ENCODE measurements at regions not wholly inside any gene's neighbourhood (a gene's known extent, or its start where the extent isn't known, plus 50 kb on each side); places are given as distances from the start of the nearest gene placed in this dataset.
"Not testable (repeated sequence)": the region's sequence is repeated elsewhere in the genome, so short reads cannot be mapped to it uniquely, and the experiment has no call there.

DNA sequence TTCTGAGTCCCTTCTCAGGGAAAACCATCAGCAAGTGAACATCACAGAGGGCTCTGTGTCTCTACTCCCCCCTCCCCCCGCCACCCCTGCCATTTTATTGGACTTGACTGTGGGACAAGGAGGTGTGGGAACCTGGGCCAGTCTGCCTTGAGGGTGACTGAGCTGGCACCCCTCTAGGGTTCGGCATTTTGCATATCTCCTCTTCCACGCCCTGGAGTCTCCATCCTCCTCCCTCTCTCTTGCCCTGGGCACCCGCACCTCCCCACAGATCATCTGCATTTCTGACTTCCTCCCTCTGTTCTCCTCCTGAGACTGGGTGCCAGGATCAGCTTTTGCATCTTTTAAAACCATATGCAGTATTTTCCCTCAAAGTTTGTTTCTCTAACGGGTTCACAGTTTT lies 107.1 kb upstream of the ERRFI1 start:
- in situ Hi-C loops (cut with MboI; ENCODE audit: low pct_unique_long_range_greater_than_20kb, low sequenced_read_pairs): no loop called here
- DNase-seq: no peak

DNA sequence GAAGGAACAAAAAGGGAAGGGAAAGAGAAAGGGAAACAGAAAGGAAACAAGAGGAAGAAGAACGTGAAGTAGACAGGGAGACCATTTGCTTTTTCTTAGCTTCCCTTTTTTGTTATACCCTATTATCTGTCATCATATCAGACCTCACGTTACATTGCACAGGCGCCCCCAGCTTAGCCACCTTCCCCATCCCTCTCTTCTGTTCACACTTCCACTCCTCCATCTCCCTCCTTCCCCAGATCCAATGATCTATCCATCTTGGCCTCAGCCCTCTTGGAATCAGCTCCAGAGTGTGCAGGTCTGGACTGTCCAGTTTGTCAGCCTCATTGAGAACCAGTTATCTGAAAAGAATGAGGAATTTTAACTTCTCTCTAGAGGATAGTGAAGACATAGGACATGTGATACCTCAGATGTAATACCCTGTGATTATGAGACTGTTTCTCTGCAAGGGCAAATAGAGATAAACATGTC lies 101.1 kb upstream of the ERRFI1 start:
- in situ Hi-C loops (cut with MboI; ENCODE audit: low pct_unique_long_range_greater_than_20kb, low sequenced_read_pairs): no loop called here
- no peak for DNase-seq

DNA sequence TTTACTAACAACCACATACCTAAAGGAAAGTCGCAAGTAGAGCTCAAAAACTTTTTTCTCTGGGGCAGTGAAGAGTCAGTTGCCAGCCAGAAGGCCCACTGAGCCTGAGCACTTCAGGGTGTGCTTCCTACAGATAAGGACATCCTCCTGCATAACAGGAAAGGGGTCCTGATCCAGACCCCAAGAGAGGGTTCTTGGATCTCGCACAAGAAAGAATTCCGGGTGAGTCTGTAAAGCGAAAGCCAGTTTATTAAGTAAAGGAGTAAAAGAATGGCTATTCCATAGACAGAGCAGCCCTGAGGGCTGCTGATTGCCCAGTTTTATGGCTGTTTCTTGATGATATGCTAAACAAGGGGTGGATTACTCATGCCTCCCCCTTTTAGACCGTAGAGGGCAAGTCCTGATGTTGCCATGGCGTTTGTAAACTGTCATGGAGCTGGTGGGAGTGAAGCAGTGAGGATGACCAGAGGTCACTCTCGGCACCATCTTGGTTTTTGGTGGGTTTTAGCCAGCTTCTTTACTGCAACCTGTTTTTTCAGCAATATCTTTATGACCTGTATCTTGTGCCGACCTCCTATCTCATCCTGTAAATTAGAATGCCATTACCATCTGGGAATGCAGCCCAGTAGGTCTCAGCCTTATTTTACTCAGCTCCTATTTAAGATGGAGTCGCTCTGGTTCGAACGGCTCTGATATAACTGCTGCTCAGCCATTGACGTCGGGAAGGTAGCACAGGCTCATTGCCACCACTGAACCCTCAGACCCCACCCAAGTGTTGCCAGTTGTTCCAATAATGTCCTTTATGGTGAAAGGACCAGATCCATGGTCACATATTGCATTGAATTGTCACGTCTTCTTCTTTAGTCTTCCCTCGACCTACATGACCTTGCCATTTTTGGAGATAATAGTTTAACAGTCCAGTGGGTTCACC lies 96.6 kb upstream of the ERRFI1 start:
- DNase-seq: no peak
- in situ Hi-C loops (cut with MboI; ENCODE audit: low pct_unique_long_range_greater_than_20kb, low sequenced_read_pairs): no loop called here

DNA sequence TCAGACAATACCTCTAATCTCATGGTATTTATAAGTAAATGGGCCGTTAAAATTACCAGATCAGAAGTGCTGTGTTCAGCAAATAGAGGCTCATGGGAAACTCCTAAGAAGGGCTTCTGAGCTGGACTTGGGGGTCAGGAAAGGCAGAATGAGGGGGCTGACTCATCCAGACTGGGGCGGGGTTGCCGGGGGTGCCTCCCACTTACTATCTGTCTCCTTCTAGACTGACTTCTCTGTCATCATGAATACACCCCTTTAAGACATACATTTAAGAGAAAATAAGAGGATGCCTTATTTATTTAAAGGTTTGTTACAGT lies 96.0 kb upstream of the ERRFI1 start:
- DNase-seq: no peak
- in situ Hi-C loops (cut with MboI; ENCODE audit: low pct_unique_long_range_greater_than_20kb, low sequenced_read_pairs): no loop called here

DNA sequence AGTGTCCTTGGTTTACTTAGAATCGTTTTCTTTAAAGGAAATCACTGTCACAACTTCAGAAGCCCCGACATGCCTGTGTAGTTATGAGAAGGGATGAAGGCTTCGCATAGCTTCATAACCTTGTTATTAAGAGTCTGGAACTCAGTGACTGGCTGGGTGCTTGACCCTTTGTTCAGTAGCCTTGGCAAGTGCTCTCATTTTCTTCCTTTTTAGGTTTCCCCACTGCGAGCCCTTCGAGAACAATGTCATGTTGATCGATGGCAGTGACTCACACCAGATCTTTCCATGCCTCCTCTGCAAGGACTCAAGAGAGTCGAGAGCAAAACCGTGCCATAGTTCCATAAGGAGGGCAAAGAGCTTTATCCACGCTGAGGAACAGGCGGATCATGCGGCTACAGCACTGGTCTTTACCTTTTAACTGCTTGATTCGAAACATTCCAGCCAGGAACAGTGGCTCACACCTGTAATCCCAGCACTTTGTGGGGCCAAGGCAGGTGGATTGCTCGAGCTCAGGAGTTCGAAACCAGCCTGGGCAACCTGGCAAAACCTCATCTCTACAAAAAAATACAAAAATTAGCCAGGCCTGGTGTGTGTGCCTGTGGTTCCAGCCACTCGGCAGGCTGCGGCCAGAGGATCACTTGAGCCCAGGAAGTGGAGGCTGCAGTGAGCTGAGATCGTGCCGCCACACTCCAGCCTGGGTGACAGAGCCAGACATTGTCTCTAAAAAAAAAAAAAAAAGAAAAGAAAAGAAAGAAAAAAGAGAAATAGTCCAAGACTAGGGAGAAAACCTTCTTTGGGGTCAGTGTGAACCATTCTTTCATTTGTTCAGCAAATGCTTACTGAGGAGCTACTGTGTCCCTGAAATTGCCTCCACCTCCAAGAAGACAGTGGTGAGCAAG lies 95.4 kb upstream of the ERRFI1 start:
- no peak for DNase-seq
- in situ Hi-C loops (cut with MboI; ENCODE audit: low pct_unique_long_range_greater_than_20kb, low sequenced_read_pairs): no loop called here

DNA sequence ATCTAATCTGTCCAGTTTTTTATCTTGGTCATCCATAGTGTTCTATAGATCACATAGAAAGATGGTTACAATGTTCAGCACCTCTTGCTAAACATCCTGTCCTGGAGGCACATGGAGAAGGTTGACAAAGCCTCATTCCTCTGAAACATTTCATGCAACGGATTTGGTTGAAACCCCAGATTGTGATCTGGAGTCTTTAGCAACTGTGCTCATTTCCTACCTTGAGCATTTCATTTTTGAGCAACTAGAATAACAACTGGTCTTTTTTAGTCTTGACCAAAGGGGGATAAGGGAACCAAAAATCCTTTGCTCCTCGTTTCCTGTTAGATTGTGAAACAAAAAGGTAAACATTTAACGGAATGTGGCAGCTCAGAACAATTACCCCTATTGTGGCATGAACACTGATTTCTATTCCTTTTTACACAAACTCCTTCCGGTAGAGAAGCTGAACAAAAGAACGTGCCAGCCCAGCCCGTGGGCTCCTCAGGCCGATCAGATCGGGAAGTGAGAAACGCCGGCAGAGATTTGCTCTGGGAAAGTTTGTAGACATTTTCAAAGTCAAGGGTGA lies 94.7 kb upstream of the ERRFI1 start:
- in situ Hi-C loops (cut with MboI; ENCODE audit: low pct_unique_long_range_greater_than_20kb, low sequenced_read_pairs): no loop called here
- DNase-seq: no peak

DNA sequence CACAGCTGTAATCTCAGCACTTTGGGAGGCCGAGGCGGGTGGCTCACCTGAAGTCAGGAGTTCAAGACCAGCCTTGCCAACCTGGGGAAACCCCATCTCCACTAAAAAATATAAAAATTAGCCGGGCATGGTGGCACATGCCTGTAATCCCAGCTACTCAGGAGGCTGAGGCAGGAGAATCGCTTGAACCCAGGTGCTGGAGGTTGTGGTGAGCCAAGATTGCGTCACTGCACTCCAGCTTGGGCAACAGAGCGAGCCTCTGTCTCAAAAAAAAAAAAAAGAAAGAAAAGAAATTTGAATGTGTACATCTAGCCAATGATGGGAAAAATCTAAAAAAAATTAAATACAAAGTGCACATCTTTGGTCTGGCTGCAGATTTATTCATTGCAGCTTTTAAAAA lies 92.6 kb upstream of the ERRFI1 start:
- in situ Hi-C loops (cut with MboI; ENCODE audit: low pct_unique_long_range_greater_than_20kb, low sequenced_read_pairs); DNase-seq: not testable (repeated sequence)

DNA sequence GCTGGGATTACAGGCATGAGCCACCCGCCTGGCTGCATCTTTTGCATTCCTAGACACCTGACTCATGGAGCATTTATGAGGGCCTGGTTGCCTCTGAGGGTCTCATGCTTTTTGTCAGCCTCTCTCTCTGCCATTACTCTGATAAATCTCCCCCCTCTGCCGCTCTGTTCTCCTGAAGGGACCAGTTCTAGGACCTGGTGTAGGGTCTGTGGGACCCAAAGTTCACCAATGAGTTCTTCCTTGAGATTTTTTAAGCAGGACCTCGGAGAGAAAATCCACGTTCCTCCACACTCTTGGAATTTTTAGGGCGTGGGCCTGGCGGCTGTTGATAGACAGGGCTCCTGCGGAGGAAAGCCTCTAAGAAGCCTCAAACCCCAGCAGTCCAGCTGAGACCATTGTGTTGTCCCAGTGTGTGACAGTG lies 91.9 kb upstream of the ERRFI1 start:
- DNase-seq: no peak
- in situ Hi-C loops (cut with MboI; ENCODE audit: low pct_unique_long_range_greater_than_20kb, low sequenced_read_pairs): no loop called here

DNA sequence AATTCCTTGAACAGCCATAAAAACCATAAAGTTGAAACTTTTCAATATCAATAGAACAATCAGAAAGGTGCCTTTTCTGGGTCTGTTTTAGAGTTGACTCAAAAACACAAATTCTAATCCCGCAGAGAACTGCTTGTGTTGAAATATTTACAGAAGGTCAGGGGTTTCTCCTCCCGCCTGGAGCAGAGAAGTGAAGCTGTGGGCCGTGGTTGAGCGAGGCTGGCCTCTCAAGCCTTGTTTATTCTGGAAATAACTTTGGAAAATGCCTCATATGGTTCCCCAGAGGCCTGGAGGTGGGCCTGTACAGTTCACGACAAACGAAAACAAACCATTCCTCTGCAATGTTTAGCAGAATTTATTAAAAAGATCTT lies 90.8 kb upstream of the ERRFI1 start:
- DNase-seq: no peak

DNA sequence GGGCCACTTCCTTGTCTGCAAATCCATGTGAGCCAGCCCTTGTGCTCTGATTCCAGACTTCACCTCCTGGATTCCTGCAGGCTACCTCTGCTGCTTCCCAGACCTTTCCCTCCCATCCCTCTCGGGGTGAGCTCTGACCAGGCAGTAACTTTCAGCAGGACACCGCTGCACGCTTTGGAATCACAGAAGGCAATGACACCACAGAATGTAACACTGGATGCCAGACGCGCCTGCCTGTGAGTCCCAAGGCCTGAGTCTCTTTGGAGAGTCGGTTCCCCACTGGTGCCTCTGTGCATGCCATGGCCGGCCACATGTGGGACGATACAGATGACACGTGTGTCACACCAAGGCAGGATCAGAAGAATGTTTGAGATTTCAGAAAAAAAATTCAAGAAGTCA lies 89.7 kb upstream of the ERRFI1 start:
- in situ Hi-C loops (cut with MboI; ENCODE audit: low pct_unique_long_range_greater_than_20kb, low sequenced_read_pairs): no loop called here
- no peak for DNase-seq

More for the DNA sequence above, 90.8 kb upstream of the ERRFI1 start:
- in situ Hi-C loops (cut with MboI; ENCODE audit: low pct_unique_long_range_greater_than_20kb, low sequenced_read_pairs): no loop called here

DNA sequence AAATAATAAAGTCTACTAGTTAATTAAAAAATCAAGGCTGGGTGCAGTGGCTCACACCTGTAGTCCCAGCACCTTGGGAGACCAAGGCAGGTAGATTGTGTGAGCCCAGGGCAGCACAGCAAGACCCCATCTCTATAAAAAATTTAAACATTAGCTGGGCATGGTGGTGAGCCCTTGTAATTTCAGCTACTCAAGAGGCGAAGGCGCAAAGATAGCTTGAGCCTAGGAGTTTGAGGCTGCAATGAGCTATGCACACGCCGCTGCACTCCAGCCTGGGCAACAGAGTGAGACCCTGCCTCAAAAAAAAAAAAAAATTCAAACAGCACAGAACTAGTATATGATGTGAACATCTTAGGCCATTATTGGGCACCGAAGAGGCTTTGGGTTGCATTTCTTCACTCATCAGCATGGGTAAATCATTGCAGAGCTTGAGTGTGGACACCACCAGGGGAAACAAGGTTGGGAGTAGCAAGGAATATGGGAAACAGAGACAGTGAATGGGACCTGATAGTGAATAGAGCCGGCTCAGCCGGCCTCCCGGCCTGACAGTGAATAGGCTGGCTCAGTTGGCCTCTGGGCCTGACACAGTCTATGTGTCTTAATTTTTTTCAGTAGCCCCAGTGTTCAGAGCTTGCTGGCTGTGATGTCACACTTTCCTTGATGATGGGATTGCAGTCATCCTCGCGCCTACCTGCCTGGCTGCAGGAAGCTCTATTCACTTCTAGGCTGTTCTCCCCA lies 89.1 kb upstream of the ERRFI1 start:
- no peak for DNase-seq
- in situ Hi-C loops (cut with MboI; ENCODE audit: low pct_unique_long_range_greater_than_20kb, low sequenced_read_pairs): no loop called here

DNA sequence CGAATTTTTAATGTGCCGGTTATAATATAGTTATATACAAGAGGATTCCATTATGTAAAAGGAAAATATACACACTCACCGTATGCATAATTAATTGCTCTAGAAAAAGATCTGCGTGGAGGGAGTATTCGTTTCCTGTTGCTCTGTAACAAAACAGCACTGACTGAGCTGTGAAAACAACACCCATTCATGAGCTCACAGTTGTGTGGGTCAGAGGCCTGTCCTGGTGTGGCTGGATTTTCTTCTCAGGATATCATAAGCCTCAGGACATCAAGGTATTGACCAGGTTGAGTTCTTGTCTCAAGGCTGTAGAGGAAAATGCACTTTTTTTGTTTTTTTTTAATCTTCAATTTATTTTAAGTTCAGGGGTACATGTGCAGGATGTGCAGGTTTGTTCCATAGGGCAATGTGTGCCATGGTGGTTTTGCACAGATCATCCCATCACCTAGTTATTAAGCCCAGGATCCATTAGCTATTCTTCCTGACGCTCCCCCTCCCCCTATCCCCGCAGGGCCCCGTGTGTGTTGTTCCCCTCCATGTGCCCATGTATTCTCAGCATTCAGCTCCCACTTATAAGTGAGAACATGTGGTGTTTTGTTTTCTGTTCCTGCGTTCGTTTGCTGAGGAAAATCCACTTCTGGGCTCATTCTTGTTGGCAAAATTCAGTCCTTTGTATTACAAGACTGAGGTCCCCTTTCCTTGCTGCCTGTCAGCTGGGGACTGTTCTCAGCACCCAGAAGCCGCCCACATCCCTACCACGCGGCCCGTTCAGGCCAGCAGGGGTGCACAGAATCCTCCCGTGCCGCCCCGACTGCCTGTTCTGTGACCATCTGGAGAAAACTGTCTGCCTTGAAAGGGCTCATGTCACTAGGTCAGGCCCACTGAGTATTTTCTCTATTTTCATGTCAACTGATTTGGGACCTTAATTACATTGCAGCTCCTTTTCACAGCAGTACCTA lies 87.4 kb upstream of the ERRFI1 start:
- DNase-seq: no peak
- in situ Hi-C loops (cut with MboI; ENCODE audit: low pct_unique_long_range_greater_than_20kb, low sequenced_read_pairs): no loop called here

DNA sequence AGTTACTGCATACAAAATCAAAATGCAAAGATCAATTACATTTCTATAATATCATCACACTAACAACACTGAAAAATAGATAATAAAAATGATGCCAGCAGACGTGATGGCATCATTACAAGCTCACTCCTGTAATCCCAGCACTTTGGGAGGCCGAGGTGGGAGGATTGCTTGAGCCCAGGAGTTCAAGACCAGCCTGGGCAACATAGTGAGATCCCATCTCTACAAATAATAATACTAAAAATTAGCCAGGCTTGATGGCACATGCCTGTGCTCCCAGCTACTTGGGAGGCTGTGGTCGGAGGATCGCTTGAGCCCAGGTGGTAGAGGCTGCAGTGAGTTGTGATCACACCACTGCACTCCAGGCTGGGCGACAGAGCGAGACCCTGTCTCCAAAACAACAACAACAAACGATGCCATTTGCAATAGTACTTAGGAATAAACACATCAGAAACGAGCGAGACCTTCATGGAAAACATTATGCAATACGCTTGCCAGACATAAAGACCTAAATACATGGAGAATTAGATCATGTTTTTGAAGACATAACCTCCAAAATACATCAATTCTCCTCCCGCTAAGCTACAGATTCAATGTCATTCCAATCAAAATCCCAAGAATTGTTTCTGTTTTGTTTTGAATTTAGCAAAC lies 86.6 kb upstream of the ERRFI1 start:
- in situ Hi-C loops (cut with MboI; ENCODE audit: low pct_unique_long_range_greater_than_20kb, low sequenced_read_pairs): no loop called here

DNA sequence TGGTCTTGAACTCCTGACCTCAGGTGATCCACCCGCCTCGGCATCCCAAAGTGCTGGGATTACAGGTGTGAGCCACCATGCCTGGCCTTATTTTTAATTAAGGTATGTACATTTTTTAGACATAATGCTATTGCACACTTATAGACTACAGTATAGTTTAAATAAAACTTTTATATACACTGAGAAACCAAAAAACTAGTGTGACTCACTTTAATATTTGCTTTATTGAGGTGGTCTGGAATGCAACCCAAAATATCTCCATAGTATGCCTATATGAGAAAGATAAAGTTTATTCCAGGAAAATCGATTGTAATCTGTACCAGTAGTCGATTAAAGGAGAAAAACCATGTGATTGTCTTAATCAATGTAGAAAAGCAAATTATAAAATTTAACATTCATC lies 85.5 kb upstream of the ERRFI1 start:
- no peak for DNase-seq
- in situ Hi-C loops (cut with MboI; ENCODE audit: low pct_unique_long_range_greater_than_20kb, low sequenced_read_pairs): no loop called here

More for the DNA sequence above, 86.6 kb upstream of the ERRFI1 start:
- DNase-seq: no peak

DNA sequence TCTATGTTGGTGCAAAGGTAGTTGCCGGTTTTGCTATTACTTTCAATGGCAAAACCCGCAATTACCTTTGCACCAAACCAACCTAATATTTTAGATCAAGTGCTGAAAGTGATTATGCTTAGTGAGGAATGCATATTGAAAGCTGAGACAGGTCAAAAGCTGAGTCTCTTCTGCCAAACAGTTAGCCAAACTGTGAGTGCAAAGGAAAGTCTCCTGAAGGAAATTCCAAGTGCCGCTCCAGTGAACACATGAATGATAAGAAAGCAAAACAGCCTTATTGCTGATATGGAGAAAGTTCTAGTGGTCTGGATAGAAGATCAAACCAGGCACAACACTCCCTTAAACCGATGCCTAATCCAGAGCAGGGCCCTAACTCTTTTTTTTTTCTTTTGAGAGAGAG lies 83.1 kb upstream of the ERRFI1 start:
- in situ Hi-C loops (cut with MboI; ENCODE audit: low pct_unique_long_range_greater_than_20kb, low sequenced_read_pairs): no loop called here
- DNase-seq: no peak

DNA sequence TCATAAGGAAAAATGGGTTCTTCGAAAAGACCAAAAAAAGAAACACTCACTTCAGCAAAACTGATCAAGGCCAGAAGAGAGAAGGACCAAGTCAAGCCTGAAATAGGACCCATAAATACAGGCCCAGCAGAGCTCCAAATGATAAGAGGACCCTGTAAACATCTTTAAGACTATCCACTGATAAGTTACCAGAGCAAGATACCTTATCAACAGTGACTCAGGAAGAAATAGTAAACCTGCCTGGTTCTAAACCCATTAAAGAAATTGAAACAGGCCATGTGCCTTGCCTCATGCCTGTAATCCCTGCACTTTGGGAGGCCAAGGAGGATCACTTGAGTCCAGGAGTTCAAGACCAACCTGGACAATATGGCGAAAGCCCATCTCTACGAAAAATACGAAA lies 81.8 kb upstream of the ERRFI1 start:
- DNase-seq: no peak
- in situ Hi-C loops (cut with MboI; ENCODE audit: low pct_unique_long_range_greater_than_20kb, low sequenced_read_pairs): no loop called here

DNA sequence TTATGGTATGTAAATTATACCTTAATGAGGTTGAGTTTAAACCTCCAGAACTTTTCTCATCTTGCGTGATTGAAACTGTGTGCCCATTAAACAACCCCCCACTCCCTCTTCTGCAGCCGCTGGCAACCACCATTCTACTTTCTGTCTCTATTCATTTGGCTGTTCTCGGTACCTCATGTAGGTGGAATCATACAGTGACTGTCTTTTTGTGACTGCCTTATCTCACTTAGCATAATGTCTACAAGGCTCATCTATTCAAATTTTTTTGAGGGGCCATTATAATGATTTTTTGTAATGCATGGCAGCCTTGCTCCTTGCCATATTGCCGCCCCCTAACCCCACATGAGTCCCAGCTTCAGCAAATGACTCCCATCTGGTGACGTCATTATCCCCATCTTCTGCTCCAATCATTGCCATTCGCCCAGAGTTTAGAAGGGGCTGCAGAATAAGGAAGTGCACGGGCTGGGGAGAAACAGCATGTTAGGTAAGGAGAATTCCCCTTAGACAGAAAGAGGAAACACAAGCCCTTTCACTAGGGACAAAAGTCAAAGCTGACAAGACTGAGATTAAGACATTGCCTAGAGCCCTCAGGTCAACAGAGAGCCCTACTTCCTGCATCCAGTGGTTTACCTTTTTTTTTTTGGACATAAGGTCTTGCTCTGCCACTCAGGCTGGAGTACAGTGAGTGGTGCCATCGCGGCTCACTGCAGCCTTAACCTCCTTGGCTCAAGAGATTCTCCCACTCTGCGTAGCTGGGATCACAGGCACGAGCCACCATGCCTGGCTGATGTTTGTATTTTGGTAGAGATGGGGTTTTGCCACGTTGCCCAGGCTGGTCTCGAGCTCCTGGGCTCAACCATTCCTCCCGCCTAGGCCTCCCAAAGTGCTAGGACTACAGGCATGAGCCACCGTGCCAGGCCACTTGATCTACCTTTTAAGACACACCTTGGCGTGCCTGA lies 78.4 kb upstream of the ERRFI1 start:
- in situ Hi-C loops (cut with MboI; ENCODE audit: low pct_unique_long_range_greater_than_20kb, low sequenced_read_pairs): no loop called here
- peak; percentile 44 for DNase-seq
